ENCODE measurements at regions not wholly inside any gene's neighbourhood (a gene's known extent, or its start where the extent isn't known, plus 50 kb on each side); places are given as distances from the start of the nearest gene placed in this dataset.

- no peak for TF ChIP-seq CTCF (IDR thresholded peaks at IDR 0.05; ENCODE audit: extremely low read depth, missing control alignments)
Observed at GRCh38 chr7:91416155-91416865, 152.1 kb downstream of the FZD1 start.

GRCh38 chr7:91420606-91421005 lies 156.4 kb downstream of the FZD1 start:
- no peak for TF ChIP-seq CTCF (IDR thresholded peaks at IDR 0.05; ENCODE audit: extremely low read depth, missing control alignments)
- no peak for DNase-seq (ENCODE audit: low spot score)

More at GRCh38 chr7:91416155-91416865, 152.1 kb downstream of the FZD1 start:
- no peak for DNase-seq (ENCODE audit: low spot score)

- no peak for DNase-seq (ENCODE audit: low spot score)
- TF ChIP-seq CTCF (IDR thresholded peaks at IDR 0.05; ENCODE audit: extremely low read depth, missing control alignments), result no peak
Observed at GRCh38 chr7:91421018-91421417, 156.8 kb downstream of the FZD1 start.

- TF ChIP-seq CTCF (IDR thresholded peaks at IDR 0.05; ENCODE audit: extremely low read depth, missing control alignments), result no peak
- DNase-seq (ENCODE audit: low spot score), result no peak
Observed at GRCh38 chr7:91424371-91424770, 160.1 kb downstream of the FZD1 start.

- no peak for TF ChIP-seq CTCF (IDR thresholded peaks at IDR 0.05; ENCODE audit: extremely low read depth, missing control alignments)
- DNase-seq (ENCODE audit: low spot score), result no peak
Observed at GRCh38 chr7:91425149-91425548, 160.9 kb downstream of the FZD1 start.

GRCh38 chr7:91427051-91427450 lies 162.8 kb downstream of the FZD1 start:
- TF ChIP-seq CTCF (IDR thresholded peaks at IDR 0.05; ENCODE audit: extremely low read depth, missing control alignments), result no peak
- no peak for DNase-seq (ENCODE audit: low spot score)

- no peak for DNase-seq (ENCODE audit: low spot score)
- TF ChIP-seq CTCF (IDR thresholded peaks at IDR 0.05; ENCODE audit: extremely low read depth, missing control alignments), result no peak
Observed at GRCh38 chr7:91431601-91432000, 167.4 kb downstream of the FZD1 start.
